ENCODE measurements at regions not wholly inside any gene's neighbourhood (a gene's known extent, or its start where the extent isn't known, plus 50 kb on each side); places are given as distances from the start of the nearest gene placed in this dataset.

GRCh38 chr15:91776104-91776503, 77.4 kb upstream of the SLCO3A1 start:
- Histone ChIP-seq H3K9me3 (no peaks in the 10 kb centered on the region), H3K4me3 (no peak overlapping the region), H3K27ac (no peak overlapping the region), H3K36me3 (no peaks in the 10 kb centered on the region), H3K27me3 (peaks cover 39% of the 10 kb centered on the region), H3K4me1 (no peaks in the 10 kb centered on the region)
- WGBS, 2 donors (ENCODE audit: low coverage in 1 of 2) = 42 to 52% methylated on average over 4 of the region's 4 CpGs
- ATAC-seq = no peak
- TF ChIP-seq POLR2A (IDR thresholded peaks at IDR 0.05) (no peak), CTCF (IDR thresholded peaks at IDR 0.05) (no peak), POLR2AphosphoS5 (IDR thresholded peaks at IDR 0.05) (no peak), EP300 (IDR thresholded peaks at IDR 0.05) (no peak)

DNA sequence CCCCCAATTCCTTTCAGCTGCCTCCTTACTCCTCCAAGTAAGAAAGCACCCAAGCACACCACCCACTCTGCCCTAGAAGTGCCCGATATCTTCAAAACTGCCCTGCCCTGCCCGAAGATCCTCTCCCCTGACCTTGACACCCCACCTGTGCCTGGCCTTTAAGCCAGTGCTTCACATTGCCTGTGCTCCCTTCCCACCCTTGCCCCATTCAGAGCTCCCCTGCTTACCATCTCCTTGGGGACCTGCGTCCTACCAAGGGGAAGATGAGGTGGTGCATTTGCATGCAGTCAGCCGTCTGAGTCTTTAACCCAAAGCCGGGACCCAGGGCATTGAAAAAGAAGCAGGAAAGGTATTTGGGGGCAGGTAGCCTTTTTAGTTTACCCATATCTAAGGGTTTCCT, 73.5 kb upstream of the SLCO3A1 start:
- no peak overlapping the region for H3K27ac ChIP-seq
- H3K4me1 ChIP-seq = no peaks in the 10 kb centered on the region
- peaks cover 28% of the 10 kb centered on the region for H3K27me3 ChIP-seq
- WGBS, 2 donors (ENCODE audit: low coverage in 1 of 2) = 80 to 92% methylated on average over 1 to 4 of the region's 5 CpGs
- no peak overlapping the region for H3K4me3 ChIP-seq
- ATAC-seq = no peak
- no peaks in the 10 kb centered on the region for H3K36me3 ChIP-seq
- no peaks in the 10 kb centered on the region for H3K9me3 ChIP-seq
- TF ChIP-seq EP300 (IDR thresholded peaks at IDR 0.05) (no peak), POLR2A (IDR thresholded peaks at IDR 0.05) (no peak), CTCF (IDR thresholded peaks at IDR 0.05) (no peak)

DNA sequence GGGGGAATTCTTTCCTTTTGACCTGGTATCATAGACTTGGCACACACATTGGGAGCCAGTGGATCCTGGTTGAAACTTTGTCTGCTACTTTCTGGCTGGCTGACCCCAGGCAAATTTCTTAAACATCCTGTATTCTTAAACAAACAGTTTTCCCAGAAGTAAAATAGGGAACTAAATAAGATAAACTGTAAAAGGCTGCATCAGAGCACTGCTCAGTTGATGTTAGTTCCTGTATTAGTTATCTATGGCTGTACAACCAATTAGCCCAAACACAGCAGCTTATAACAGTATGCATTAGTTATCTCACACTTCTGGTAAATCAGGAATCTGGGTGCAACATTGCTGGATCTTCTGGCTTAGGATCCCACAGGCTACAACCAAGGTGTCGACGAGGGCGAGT, 73.1 kb upstream of the SLCO3A1 start:
- Histone ChIP-seq H3K4me1 (no peaks in the 10 kb centered on the region), H3K27me3 (peaks cover 29% of the 10 kb centered on the region), H3K36me3 (no peaks in the 10 kb centered on the region), H3K9me3 (no peaks in the 10 kb centered on the region), H3K4me3 (no peak overlapping the region), H3K27ac (no peak overlapping the region)
- TF ChIP-seq POLR2AphosphoS5 (IDR thresholded peaks at IDR 0.05) = no peak
- TF ChIP-seq EP300 (IDR thresholded peaks at IDR 0.05) = no peak
- TF ChIP-seq POLR2A (IDR thresholded peaks at IDR 0.05) = no peak
- TF ChIP-seq CTCF (IDR thresholded peaks at IDR 0.05) = no peak
- WGBS, 2 donors (ENCODE audit: low coverage in 1 of 2) = 54% methylated on average over 3 of the region's 3 CpGs; no CpG with 5 or more reads in 1 of the 2 donors
- no peak for ATAC-seq

DNA sequence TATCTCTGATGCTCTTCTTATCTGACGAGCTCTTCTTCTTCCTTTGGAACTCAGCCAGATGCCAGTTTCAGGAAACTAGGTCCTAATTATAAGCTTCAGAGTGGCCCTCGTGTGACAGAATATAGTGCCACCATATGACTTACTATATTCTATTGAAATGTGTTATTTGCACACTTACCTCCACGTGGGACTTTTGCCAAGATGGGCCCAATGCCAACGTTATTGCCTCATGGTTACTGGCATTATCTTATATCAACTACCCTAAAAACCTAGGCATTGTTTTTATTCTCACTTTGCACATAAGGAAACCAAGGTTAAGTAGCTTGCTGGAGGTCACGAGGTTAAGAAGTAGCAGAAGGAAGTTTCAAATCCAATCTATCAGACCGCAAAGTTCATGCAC, 71.3 kb upstream of the SLCO3A1 start:
- Histone ChIP-seq H3K27ac (no peak overlapping the region), H3K36me3 (no peaks in the 10 kb centered on the region), H3K4me3 (no peak overlapping the region), H3K4me1 (no peaks in the 10 kb centered on the region), H3K9me3 (no peaks in the 10 kb centered on the region), H3K27me3 (peaks cover 25% of the 10 kb centered on the region)
- 61 to 65% methylated on average over 6 of the region's 6 CpGs for WGBS, 2 donors (ENCODE audit: low coverage in 1 of 2)
- ATAC-seq = no peak
- no peak for TF ChIP-seq EP300 (IDR thresholded peaks at IDR 0.05)
- TF ChIP-seq POLR2AphosphoS5 (IDR thresholded peaks at IDR 0.05) = no peak
- TF ChIP-seq CTCF (IDR thresholded peaks at IDR 0.05) = no peak
- TF ChIP-seq POLR2A (IDR thresholded peaks at IDR 0.05) = no peak

- ATAC-seq = no peak
- Histone ChIP-seq H3K36me3 (no peaks in the 10 kb centered on the region), H3K9me3 (no peaks in the 10 kb centered on the region), H3K27me3 (peaks cover 21% of the 10 kb centered on the region), H3K27ac (no peak overlapping the region), H3K4me3 (no peak overlapping the region), H3K4me1 (no peaks in the 10 kb centered on the region)
- no peak for TF ChIP-seq POLR2A (IDR thresholded peaks at IDR 0.05)
- TF ChIP-seq POLR2AphosphoS5 (IDR thresholded peaks at IDR 0.05) = no peak
- no peak for TF ChIP-seq EP300 (IDR thresholded peaks at IDR 0.05)
- TF ChIP-seq CTCF (IDR thresholded peaks at IDR 0.05) = no peak
- whole genome bisulfite sequencing, 2 donors (ENCODE audit: low coverage in 1 of 2) = 50 to 51% methylated on average over 3 of the region's 3 CpGs
Observed at GRCh38 chr15:91783008-91783407, 70.5 kb upstream of the SLCO3A1 start.

All from gastroesophageal sphincter (tissue), 4 donors.